Ishikawa (cell line): ENCODE measurements at regions not wholly inside any gene's neighbourhood (a gene's known extent, or its start where the extent isn't known, plus 50 kb on each side); places are given as distances from the start of the nearest gene placed in this dataset.

Experiments
- FOXM1 ChIP-seq: IDR thresholded peaks from 2 replicates; pipeline ENCODE4 v1.6.1; 2012; ENCODE audit warnings: low read depth, borderline replicate concordance
- NFIC ChIP-seq: IDR thresholded peaks from 2 replicates; pipeline ENCODE4 v1.6.1; 2012
- RAD21 ChIP-seq: IDR thresholded peaks from 2 replicates; pipeline ENCODE4 v1.6.1; 2012; ENCODE audit warnings: low read depth
- TAF1 ChIP-seq: IDR thresholded peaks from 2 replicates; pipeline ENCODE4 v1.6.1; 2012; ENCODE audit warnings: low read depth, mild to moderate bottlenecking
- TCF12 ChIP-seq: IDR thresholded peaks from 2 replicates; pipeline ENCODE4 v1.6.1; 2012; ENCODE audit warnings: low read depth
- TF ChIP-seq, protein P1 (sequence below): IDR thresholded peaks from 2 replicates; pipeline ENCODE4 v1.6.1; 2012; ENCODE audit warnings: low read depth, mild to moderate bottlenecking

DNA sequence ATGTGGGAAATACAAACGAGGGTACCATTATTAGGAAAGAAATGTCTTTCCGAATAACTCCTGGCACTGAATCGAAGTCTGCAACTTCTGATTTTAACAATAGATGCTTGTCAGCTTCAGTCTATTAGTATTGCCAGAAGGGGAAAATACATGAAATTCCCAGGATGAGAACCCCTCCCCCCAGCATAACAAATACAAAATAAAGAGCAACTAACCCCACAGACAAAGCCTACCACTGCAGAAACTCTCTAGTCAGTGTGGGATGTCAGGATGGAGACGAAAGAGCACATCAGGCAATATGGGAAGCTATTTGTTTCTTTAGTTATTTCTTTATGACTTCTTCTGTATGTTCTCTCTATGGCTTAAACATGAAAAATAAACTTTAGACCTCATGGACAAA is 365.0 kb upstream of the CDH2 start:
- TF ChIP-seq, protein P1, sequence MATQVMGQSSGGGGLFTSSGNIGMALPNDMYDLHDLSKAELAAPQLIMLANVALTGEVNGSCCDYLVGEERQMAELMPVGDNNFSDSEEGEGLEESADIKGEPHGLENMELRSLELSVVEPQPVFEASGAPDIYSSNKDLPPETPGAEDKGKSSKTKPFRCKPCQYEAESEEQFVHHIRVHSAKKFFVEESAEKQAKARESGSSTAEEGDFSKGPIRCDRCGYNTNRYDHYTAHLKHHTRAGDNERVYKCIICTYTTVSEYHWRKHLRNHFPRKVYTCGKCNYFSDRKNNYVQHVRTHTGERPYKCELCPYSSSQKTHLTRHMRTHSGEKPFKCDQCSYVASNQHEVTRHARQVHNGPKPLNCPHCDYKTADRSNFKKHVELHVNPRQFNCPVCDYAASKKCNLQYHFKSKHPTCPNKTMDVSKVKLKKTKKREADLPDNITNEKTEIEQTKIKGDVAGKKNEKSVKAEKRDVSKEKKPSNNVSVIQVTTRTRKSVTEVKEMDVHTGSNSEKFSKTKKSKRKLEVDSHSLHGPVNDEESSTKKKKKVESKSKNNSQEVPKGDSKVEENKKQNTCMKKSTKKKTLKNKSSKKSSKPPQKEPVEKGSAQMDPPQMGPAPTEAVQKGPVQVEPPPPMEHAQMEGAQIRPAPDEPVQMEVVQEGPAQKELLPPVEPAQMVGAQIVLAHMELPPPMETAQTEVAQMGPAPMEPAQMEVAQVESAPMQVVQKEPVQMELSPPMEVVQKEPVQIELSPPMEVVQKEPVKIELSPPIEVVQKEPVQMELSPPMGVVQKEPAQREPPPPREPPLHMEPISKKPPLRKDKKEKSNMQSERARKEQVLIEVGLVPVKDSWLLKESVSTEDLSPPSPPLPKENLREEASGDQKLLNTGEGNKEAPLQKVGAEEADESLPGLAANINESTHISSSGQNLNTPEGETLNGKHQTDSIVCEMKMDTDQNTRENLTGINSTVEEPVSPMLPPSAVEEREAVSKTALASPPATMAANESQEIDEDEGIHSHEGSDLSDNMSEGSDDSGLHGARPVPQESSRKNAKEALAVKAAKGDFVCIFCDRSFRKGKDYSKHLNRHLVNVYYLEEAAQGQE, result no peak
- TF ChIP-seq FOXM1 (no peak), TCF12 (no peak), TAF1 (no peak), RAD21 (no peak), NFIC (no peak)
